HCT116 (cell line): ENCODE measurements at regions not wholly inside any gene's neighbourhood (a gene's known extent, or its start where the extent isn't known, plus 50 kb on each side); places are given as distances from the start of the nearest gene placed in this dataset.

Experiments used
- ATAC-seq: fragments of 200-7000 bp; cut with Tn5 transposase; 2 replicates; pipeline ENCODE4 v1.9.1; 2020; ENCODE audit warnings: mild to moderate bottlenecking, moderate library complexity
- BruUV-seq: library from RNA; stranded (reverse); fragments of 400-500 nt; replicated peaks from 2 replicates; lab custom pipeline; 2021; lab: Mats Ljungman, UMichigan
- CTCF ChIA-PET: fragments of 300-600 bp; sonication (Branson Sonifier 250); formaldehyde crosslinking; loops from one replicate; lab custom pipeline; 2021; ENCODE audit warnings: antibody characterized with exemption; lab: Charles Lee
- POLR2A ChIA-PET: fragments of 300-600, 350-600 bp; sonication (Branson Sonifier 250); formaldehyde crosslinking; loops from one replicate; lab custom pipeline; 2021; ENCODE audit warnings: antibody characterized with exemption; lab: Charles Lee
- RAD21 ChIA-PET, 2 experiments: fragments of 300-600 bp; sonication (Branson Sonifier 250); formaldehyde crosslinking; loops; one replicate each; lab custom pipeline; 2023; ENCODE audit warnings: low total read pairs in 2 of 2; ENCODE audit not compliant: uncharacterized antibody in 2 of 2, unreplicated experiment in 2 of 2, low non-redundant PET in 1 of 2; lab: Charles Lee
- DNase-seq: peaks from one replicate; pipeline ENCODE4 v3.0.0-alpha.2; 2010; ENCODE audit warnings: low read depth, low spot score
- H2AFZ ChIP-seq: fragments of 200-600 bp; shearing (Covaris generic), sonication (generic); 2 replicates; pipeline ENCODE4 v1.6.1; 2017; ENCODE audit warnings: low read depth, mixed run types, mixed read lengths, antibody characterized with exemption, low read length; ENCODE audit not compliant: poor library complexity, severe bottlenecking
- H3K27ac ChIP-seq: 2 replicates; pipeline ENCODE4 v1.5.1; 2012; ENCODE audit warnings: low read depth, low read length
- H3K27me3 ChIP-seq: fragments of 200-600 bp; sonication (generic); 2 replicates; pipeline ENCODE4 v1.6.1; 2016; ENCODE audit warnings: mixed run types, low read length, mixed read lengths; ENCODE audit not compliant: insufficient read depth
- H3K36me3 ChIP-seq, 2 experiments: fragments of 200-500 bp in 1 of 2; fragments of 200-600 bp in 1 of 2; sonication (Bioruptor generic) in 1 of 2; sonication (generic) in 1 of 2; 2 replicates each; pipeline versions ENCODE4 v1.5.1 to v1.6.1; 2014 to 2016; ENCODE audit warnings: low read length in 2 of 2, inconsistent platforms in 1 of 2, mixed read lengths in 1 of 2, mixed run types in 1 of 2; ENCODE audit not compliant: insufficient read depth in 2 of 2, control insufficient read depth in 1 of 2
- H3K4me1 ChIP-seq, 2 experiments: fragments of 200-600 bp in 1 of 2; sonication (generic) in 1 of 2; 2 replicates each; pipeline versions ENCODE4 v1.5.1 to v1.6.1; 2012 to 2017; ENCODE audit warnings: low read length in 2 of 2, inconsistent platforms in 1 of 2, mild to moderate bottlenecking in 1 of 2, mixed read lengths in 1 of 2, mixed run types in 1 of 2, moderate library complexity in 1 of 2; ENCODE audit not compliant: insufficient read depth in 2 of 2, control insufficient read depth in 1 of 2
- H3K4me2 ChIP-seq: fragments of 200-600 bp; sonication (generic); 2 replicates; pipeline ENCODE4 v1.6.1; 2017; ENCODE audit warnings: mixed run types, low read length, mixed read lengths
- H3K4me3 ChIP-seq, 2 experiments: fragments of 200-600 bp in 1 of 2; sonication (generic) in 1 of 2; replicated peaks in 1 of 2; 2 replicates each; pipeline ENCODE4 v1.5.1; 2011 to 2016; ENCODE audit warnings: low read length in 2 of 2, control low read depth in 1 of 2, low read depth in 1 of 2, mild to moderate bottlenecking in 1 of 2, mixed read lengths in 1 of 2, mixed run types in 1 of 2
- H3K79me2 ChIP-seq: fragments of 200-600 bp; sonication (generic); 2 replicates; pipeline ENCODE4 v1.6.1; 2017; ENCODE audit warnings: mild to moderate bottlenecking, mixed run types, low read length, moderate library complexity, mixed read lengths; ENCODE audit not compliant: insufficient read depth
- H3K9ac ChIP-seq: fragments of 200-600 bp; sonication (generic); 2 replicates; pipeline ENCODE4 v1.6.1; 2016; ENCODE audit warnings: low read length, mixed read lengths
- H3K9me2 ChIP-seq: fragments of 200-600 bp; sonication (generic), shearing (Covaris generic); 2 replicates; pipeline ENCODE4 v1.6.1; 2017; ENCODE audit warnings: mixed run types, mild to moderate bottlenecking, moderate library complexity; ENCODE audit not compliant: insufficient read depth
- H3K9me3 ChIP-seq, 2 experiments: fragments of 200-500 bp in 1 of 2; fragments of 200-600 bp in 1 of 2; sonication (Bioruptor generic) in 1 of 2; sonication (generic) in 1 of 2; 2 replicates each; pipeline ENCODE4 v1.6.1; 2014 to 2017; ENCODE audit warnings: low read length in 2 of 2, mixed read lengths in 2 of 2, inconsistent platforms in 1 of 2, low read depth in 1 of 2, mild to moderate bottlenecking in 1 of 2, mixed run types in 1 of 2, moderate library complexity in 1 of 2; ENCODE audit not compliant: control insufficient read depth in 1 of 2, insufficient read depth in 1 of 2
- H4K20me1 ChIP-seq: fragments of 200-600 bp; sonication (generic), shearing (Covaris generic); 2 replicates; pipeline ENCODE4 v1.6.1; 2017; ENCODE audit warnings: mixed run types, mild to moderate bottlenecking, moderate library complexity; ENCODE audit not compliant: insufficient read depth
- CBX3 ChIP-seq: IDR thresholded peaks from 2 replicates; pipeline ENCODE4 v1.6.1; 2012; ENCODE audit warnings: low read depth
- CEBPB ChIP-seq: IDR thresholded peaks from 2 replicates; pipeline ENCODE4 v1.6.1; 2012; ENCODE audit warnings: low read depth
- EGR1 ChIP-seq: IDR thresholded peaks from 2 replicates; pipeline ENCODE4 v1.6.1; 2012; ENCODE audit warnings: low read depth
- EZH2phosphoT487 ChIP-seq: fragments of 200-600 bp; IDR thresholded peaks from 2 replicates; pipeline ENCODE4 v1.6.1; 2018; ENCODE audit warnings: antibody characterized with exemption, borderline replicate concordance
- JUND ChIP-seq: IDR thresholded peaks from 2 replicates; pipeline ENCODE4 v1.6.1; 2012
- SRF ChIP-seq: IDR thresholded peaks from 2 replicates; pipeline ENCODE4 v1.6.1; 2012; ENCODE audit warnings: low read depth
- ZNF274 ChIP-seq: fragments of 200-500 bp; sonication (Bioruptor generic); IDR thresholded peaks from 2 replicates; pipeline ENCODE4 v1.6.1; 2014; ENCODE audit warnings: mild to moderate bottlenecking, low read depth, low read length, inconsistent platforms
- intact Hi-C: fragments of 100-400 bp; cut with micrococcal nuclease; formaldehyde crosslinking; loops from 2 replicates; pipeline ENCODE4 v1.10.0; 2022
- TF ChIP-seq, protein P1 (sequence below): IDR thresholded peaks from 2 replicates; pipeline ENCODE4 v1.6.1; 2012
- TF ChIP-seq, protein P2 (sequence below): IDR thresholded peaks from 2 replicates; pipeline ENCODE4 v1.6.1; 2011; ENCODE audit warnings: mild to moderate bottlenecking, low read length, moderate library complexity; ENCODE audit not compliant: insufficient replicate concordance; ENCODE audit errors: extremely low read depth
- TF ChIP-seq, protein P3 (sequence below): IDR thresholded peaks from 2 replicates; pipeline ENCODE4 v1.6.1; 2012

DNA sequence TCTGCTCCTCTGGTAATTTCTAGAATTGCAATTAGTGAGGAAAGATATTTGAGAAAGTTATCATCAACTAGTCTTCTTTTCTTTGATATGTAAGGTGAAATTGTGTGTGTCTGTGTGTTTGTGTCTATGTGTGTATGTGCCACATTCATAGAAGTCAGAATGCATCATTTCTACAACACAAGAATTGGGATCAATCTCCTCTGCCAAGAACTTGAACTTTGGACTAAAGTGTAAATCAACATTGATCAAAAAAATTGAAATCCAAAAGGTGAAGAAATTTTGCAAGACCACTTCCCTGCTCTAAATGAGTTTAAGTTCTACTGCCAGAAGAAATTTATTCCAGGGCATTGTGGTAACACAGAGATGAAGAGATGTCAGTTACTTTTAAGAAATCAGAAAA lies 1072.8 kb downstream of the GRM8 start:
- DNase-seq = no peak
- Histone ChIP-seq H3K4me2 (no peak overlapping the region), H3K4me3 (no peak overlapping the region), H3K9ac (no peak overlapping the region), H3K9me2 (no peaks in the 10 kb centered on the region), H3K79me2 (no peaks in the 10 kb centered on the region)
- CTCF ChIA-PET = no interaction called here
- intact Hi-C loops = no loop called here
- ATAC-seq = no peak
- BruUV-seq = no TSS peak
- TF ChIP-seq CBX3 (no peak), CEBPB (no peak), JUND (no peak), EZH2phosphoT487 (no peak), EGR1 (no peak), SRF (no peak), ZNF274 (no peak)
- TF ChIP-seq, protein P1, sequence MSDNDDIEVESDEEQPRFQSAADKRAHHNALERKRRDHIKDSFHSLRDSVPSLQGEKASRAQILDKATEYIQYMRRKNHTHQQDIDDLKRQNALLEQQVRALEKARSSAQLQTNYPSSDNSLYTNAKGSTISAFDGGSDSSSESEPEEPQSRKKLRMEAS = no peak
- TF ChIP-seq, protein P2, sequence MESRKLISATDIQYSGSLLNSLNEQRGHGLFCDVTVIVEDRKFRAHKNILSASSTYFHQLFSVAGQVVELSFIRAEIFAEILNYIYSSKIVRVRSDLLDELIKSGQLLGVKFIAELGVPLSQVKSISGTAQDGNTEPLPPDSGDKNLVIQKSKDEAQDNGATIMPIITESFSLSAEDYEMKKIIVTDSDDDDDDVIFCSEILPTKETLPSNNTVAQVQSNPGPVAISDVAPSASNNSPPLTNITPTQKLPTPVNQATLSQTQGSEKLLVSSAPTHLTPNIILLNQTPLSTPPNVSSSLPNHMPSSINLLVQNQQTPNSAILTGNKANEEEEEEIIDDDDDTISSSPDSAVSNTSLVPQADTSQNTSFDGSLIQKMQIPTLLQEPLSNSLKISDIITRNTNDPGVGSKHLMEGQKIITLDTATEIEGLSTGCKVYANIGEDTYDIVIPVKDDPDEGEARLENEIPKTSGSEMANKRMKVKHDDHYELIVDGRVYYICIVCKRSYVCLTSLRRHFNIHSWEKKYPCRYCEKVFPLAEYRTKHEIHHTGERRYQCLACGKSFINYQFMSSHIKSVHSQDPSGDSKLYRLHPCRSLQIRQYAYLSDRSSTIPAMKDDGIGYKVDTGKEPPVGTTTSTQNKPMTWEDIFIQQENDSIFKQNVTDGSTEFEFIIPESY = no peak
- TF ChIP-seq, protein P3, sequence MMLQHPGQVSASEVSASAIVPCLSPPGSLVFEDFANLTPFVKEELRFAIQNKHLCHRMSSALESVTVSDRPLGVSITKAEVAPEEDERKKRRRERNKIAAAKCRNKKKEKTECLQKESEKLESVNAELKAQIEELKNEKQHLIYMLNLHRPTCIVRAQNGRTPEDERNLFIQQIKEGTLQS = no peak
- TF ChIP-seq, all 23 proteins: peak for 0
- no peaks in the 10 kb centered on the region for H3K27me3 ChIP-seq
- H3K27ac ChIP-seq = no peak overlapping the region
- ChIA-PET POLR2A (no interaction called here), RAD21 (no interaction called here)
- H4K20me1 ChIP-seq = no peaks in the 10 kb centered on the region
- H3K9me3 ChIP-seq = no peaks in the 10 kb centered on the region
- H3K36me3 ChIP-seq = no peaks in the 10 kb centered on the region
- no peak overlapping the region for H2AFZ ChIP-seq
- no peaks in the 10 kb centered on the region for H3K4me1 ChIP-seq
